Lower lobe of right lung (tissue), 2 donors: ENCODE measurements at regions not wholly inside any gene's neighbourhood (a gene's known extent, or its start where the extent isn't known, plus 50 kb on each side); places are given as distances from the start of the nearest gene placed in this dataset.

Source experiments
- ATAC-seq, 2 donors: fragments of 200-7000 bp; cut with Tn5 transposase; one replicate each; pipeline ENCODE4 v1.9.1; 2020 to 2022; ENCODE audit warnings: mild to moderate bottlenecking in 2 of 2, moderate library complexity in 2 of 2
- DNase-seq: peaks from one replicate; pipeline ENCODE4 v3.0.0-alpha.2; 2020
- H3K27ac ChIP-seq: fragments of 200-600 bp; one replicate; pipeline ENCODE4 v1.8.0; 2022
- H3K27me3 ChIP-seq: fragments of 200-600 bp; one replicate; pipeline ENCODE4 v1.8.0; 2022; ENCODE audit warnings: low read depth
- H3K36me3 ChIP-seq: fragments of 200-600 bp; one replicate; pipeline ENCODE4 v1.8.0; 2022; ENCODE audit warnings: mild to moderate bottlenecking
- H3K4me1 ChIP-seq: fragments of 200-600 bp; one replicate; pipeline ENCODE4 v1.8.0; 2022
- H3K4me3 ChIP-seq: fragments of 200-600 bp; one replicate; pipeline ENCODE4 v1.8.0; 2022; ENCODE audit warnings: mild to moderate bottlenecking
- H3K9me3 ChIP-seq: fragments of 200-600 bp; one replicate; pipeline ENCODE4 v1.8.0; 2022
- intact Hi-C: fragments of 100-400 bp; cut with DNase I; formaldehyde crosslinking; loops from one replicate; pipeline ENCODE4 v1.11.0; 2022
- TF ChIP-seq, protein P1 (sequence below): fragments of 200-600 bp; IDR thresholded peaks from one replicate; pipeline ENCODE4 v1.8.0; 2022; ENCODE audit warnings: antibody characterized with exemption, mild to moderate bottlenecking
- donor health status: DM: no; HTN: yes; CAD: no; lungs with severe emphysema.

DNA sequence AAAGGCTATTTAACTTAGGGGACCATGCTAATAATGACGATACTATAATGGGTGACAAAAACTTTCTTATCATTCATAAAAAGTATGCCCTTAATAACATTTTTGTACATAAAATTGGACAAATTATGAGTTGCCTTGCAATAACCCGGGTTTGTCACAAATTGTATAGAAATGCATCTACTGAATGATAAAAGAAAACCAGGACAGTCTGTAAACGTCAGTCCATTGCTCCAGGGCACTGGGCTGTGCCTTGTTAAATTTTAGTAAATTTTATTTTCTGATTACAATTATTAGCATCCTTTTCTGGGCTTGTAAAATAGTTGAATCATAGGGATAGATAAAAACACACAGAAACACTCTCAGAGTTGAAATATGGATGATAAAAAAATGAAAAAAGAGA is 778.3 kb downstream of the RAPGEF2 start:
- no peak for ATAC-seq
- Histone ChIP-seq H3K4me3 (no peak overlapping the region), H3K36me3 (no peaks in the 10 kb centered on the region), H3K4me1 (no peaks in the 10 kb centered on the region), H3K27me3 (no peaks in the 10 kb centered on the region), H3K9me3 (no peaks in the 10 kb centered on the region), H3K27ac (no peak overlapping the region)
- TF ChIP-seq, protein P1, sequence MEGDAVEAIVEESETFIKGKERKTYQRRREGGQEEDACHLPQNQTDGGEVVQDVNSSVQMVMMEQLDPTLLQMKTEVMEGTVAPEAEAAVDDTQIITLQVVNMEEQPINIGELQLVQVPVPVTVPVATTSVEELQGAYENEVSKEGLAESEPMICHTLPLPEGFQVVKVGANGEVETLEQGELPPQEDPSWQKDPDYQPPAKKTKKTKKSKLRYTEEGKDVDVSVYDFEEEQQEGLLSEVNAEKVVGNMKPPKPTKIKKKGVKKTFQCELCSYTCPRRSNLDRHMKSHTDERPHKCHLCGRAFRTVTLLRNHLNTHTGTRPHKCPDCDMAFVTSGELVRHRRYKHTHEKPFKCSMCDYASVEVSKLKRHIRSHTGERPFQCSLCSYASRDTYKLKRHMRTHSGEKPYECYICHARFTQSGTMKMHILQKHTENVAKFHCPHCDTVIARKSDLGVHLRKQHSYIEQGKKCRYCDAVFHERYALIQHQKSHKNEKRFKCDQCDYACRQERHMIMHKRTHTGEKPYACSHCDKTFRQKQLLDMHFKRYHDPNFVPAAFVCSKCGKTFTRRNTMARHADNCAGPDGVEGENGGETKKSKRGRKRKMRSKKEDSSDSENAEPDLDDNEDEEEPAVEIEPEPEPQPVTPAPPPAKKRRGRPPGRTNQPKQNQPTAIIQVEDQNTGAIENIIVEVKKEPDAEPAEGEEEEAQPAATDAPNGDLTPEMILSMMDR, result no peak
- DNase-seq, result no peak
- intact Hi-C loops, result no loop called here

DNA sequence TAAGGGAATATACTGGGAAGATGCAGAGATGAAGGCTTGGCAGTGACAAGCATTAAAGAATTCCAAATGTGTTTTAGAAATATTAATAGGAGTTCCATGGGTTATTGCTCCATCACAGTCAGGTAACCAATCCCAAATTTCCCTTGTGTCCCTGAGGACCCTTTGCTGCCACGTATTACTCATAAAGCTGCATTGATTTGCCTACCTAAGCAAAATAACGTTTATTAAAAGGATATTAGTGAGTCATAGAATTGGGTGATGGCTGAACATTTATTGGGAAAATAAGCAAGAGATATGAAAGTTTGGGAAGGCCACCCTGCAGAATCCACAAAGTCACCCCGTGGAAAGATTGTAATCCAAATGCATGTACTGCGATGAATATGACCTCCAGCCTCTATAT is 782.1 kb downstream of the RAPGEF2 start:
- no peaks in the 10 kb centered on the region for H3K9me3 ChIP-seq
- intact Hi-C loops, result no loop called here
- ATAC-seq, result no peak
- TF ChIP-seq, protein P1, result no peak
- no peaks in the 10 kb centered on the region for H3K27me3 ChIP-seq
- H3K4me1 ChIP-seq, result no peaks in the 10 kb centered on the region
- H3K4me3 ChIP-seq, result no peak overlapping the region
- H3K36me3 ChIP-seq, result no peaks in the 10 kb centered on the region
- no peak for DNase-seq
- H3K27ac ChIP-seq, result no peak overlapping the region

DNA sequence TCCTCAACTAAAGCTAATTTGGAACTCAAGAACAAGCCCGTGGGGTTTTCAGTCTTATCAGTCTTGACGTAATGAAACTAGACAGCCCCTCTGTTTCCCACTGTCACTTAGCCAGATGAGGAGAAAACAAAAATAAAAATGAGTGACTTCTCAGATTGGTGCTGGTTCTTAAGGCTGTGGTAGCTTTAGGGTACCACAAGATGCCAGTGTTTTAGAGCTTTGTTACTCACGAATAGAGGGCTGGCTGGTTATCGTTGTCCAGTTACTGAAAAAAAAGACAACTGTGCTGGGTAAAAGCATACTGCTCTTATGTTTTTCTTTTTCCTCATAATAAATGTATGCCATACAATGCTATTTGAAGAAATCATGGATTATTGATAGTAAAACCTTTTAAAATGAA is 796.7 kb downstream of the RAPGEF2 start:
- Histone ChIP-seq H3K4me1 (no peaks in the 10 kb centered on the region), H3K27me3 (no peaks in the 10 kb centered on the region), H3K36me3 (no peaks in the 10 kb centered on the region), H3K9me3 (no peaks in the 10 kb centered on the region), H3K27ac (no peak overlapping the region), H3K4me3 (no peak overlapping the region)
- DNase-seq (no peak), ATAC-seq (no peak)
- intact Hi-C loops, result no loop called here
- TF ChIP-seq, protein P1, result no peak

DNA sequence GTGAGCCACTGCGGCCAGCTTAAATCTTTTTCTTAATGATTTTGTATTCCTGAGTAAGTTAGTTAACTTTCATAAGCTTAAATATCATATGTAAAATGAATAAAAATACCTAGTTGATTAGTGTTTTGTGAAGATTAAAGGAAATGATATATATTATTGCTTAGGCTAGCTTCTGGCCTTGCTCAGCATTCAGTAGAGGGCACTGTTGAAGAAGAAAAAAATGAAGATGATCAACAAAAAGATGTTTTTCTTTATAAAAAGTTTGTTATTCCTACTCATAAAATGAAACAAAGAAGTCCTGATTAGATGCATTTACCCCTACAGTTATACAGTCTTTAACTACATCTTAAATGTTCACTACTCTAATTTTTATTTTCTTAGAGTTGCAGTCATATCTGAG is 797.7 kb downstream of the RAPGEF2 start:
- no peaks in the 10 kb centered on the region for H3K27me3 ChIP-seq
- no peak for ATAC-seq
- no peaks in the 10 kb centered on the region for H3K4me1 ChIP-seq
- intact Hi-C loops, result no loop called here
- DNase-seq, result no peak
- TF ChIP-seq, protein P1, result no peak
- H3K36me3 ChIP-seq, result no peaks in the 10 kb centered on the region
- no peak overlapping the region for H3K4me3 ChIP-seq
- H3K27ac ChIP-seq, result no peak overlapping the region
- H3K9me3 ChIP-seq, result no peaks in the 10 kb centered on the region

DNA sequence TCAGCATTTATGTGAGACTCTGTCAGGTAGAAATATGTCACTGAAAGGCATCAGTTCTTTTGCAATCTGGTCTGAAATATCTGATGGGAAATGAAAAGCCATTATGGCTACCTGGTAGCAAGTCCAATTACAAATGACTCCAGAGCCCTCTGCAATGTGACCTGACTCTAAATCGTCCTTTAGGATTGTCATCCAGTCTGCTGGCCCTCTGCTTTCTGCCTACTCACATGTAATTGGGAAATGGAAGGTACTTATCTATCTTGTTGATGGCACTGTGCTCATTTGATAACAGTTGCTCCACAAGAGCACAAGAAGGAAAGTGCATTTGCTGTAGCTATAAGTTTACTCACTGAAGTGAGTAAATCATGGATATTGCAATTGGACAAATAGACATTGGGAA is 799.8 kb downstream of the RAPGEF2 start:
- ATAC-seq, result no peak
- no peaks in the 10 kb centered on the region for H3K9me3 ChIP-seq

More for the DNA sequence above, 799.8 kb downstream of the RAPGEF2 start:
- no peak for DNase-seq
- no peaks in the 10 kb centered on the region for H3K4me1 ChIP-seq
- no peak overlapping the region for H3K27ac ChIP-seq
- intact Hi-C loops, result no loop called here
- no peaks in the 10 kb centered on the region for H3K27me3 ChIP-seq
- no peaks in the 10 kb centered on the region for H3K36me3 ChIP-seq
- H3K4me3 ChIP-seq, result no peak overlapping the region
- TF ChIP-seq, protein P1, result no peak
